GM04504 (cell line): ENCODE measurements at regions not wholly inside any gene's neighbourhood (a gene's known extent, or its start where the extent isn't known, plus 50 kb on each side); places are given as distances from the start of the nearest gene placed in this dataset.
"Not testable (repeated sequence)": the region's sequence is repeated elsewhere in the genome, so short reads cannot be mapped to it uniquely, and the experiment has no call there.

Experiments used
- DNase-seq: peaks from one replicate; pipeline ENCODE4 v3.0.0-alpha.2; 2012; ENCODE audit warnings: low read depth

DNA sequence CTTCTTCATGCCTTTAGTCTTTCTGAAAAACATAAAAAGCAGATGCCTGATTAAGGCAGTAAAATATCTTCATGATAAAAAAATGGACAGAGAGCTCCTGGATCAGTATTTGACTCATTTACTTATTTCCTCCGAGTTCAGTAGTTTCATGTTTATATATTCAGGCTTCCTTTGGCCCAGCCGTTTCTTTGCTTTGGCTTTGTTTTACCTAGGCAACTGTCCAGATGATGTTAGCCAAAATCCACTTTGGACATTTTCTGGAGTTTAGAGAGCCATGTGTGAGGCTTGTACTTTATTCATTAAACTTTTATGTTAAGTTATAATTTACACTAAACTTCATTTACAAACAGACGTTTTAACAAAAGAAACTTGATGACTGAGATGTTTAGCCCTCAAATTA is 307.1 kb upstream of the RSPO3 start:
- no peak for DNase-seq

DNA sequence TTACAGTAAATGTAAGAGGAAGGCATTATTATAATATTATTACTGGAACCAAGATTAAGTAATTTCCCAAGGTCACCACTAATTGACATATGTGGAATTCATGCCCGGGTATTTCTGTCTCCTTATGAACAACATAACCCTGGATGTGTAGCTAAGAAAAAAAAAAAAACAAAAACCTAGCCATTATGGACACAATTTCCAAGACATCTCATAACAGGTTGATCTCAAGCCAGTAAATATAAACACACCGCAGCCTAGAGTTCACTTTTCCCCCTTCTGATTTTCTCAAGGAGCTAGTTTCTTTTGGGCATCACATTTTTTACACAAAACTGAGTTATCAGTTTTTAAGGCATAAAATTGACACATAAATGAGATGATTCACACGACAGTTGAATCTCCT is 306.5 kb upstream of the RSPO3 start:
- no peak for DNase-seq

DNA sequence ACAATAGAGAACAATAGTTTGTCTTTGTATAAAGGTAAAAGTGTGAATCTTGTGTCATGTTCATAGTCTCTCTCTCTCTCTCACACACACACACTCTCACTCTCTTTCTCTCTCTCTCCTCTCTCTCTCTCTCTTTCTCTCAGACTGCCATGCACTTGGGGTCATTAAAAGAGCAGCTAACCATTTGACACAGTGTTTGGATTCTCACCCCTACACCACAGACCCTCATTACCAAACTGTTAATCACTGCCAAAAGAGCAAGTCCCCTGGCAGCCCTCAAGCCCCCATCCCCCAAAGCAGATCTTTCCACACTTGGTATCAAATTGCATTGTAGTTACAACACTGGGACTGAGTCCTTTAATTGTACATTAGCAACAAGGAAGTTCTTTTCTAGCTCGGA is 305.8 kb upstream of the RSPO3 start:
- DNase-seq, result no peak

DNA sequence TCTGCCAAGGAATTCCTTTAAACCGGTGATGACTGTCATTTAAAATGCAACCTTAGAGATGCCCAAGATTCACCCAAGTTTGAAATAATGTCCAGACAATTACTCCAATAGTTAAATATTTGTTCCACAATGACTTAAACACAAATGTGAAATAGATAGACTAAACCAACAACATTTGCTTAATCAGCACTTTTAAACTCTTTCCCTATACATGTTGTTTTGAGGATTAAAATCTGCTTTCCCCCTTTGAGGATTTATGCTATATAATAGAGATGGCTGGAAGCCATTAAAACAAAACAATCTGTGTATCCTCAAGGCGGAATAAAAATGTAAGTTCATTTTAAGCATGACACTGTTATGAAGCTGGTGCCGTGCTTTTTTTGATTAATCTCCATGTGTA is 297.8 kb upstream of the RSPO3 start:
- no peak for DNase-seq

DNA sequence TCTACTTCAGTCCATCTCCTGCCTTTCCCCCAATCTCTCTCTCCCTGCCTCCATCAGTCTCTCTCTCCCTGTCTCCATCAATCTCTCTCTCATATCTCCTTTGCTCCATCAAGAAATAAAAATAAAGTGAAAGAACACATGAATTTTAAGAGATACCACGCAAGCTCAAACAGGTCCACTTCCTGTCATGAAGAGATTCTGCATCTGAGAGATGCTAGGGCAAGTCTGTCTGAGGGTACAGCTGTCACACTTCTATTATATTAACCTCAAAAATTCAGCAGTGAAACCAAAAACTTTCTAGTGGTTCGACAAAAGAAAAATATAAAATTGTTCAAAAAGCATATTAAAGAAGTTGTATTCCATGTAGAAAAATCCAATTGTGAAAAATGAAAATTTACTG is 296.8 kb upstream of the RSPO3 start:
- DNase-seq, result no peak

DNA sequence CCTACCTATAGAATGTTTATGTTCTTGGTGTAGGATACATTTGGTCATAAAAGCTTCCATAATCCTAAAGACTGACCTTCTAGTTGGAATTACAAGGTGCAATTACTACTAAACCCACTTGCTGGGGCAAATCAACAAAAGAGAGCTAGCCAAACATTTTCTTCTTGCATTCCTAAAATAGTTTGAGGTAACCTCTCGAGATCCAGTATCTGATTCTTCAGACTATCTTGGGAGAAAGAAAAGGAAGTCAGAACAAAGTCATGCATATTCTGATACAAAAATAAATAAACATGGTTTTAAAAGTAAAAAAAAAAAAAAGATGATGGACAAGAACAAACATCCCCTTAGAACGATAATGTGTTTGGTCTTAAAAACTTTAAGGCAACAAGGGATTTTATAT is 294.2 kb upstream of the RSPO3 start:
- no peak for DNase-seq

DNA sequence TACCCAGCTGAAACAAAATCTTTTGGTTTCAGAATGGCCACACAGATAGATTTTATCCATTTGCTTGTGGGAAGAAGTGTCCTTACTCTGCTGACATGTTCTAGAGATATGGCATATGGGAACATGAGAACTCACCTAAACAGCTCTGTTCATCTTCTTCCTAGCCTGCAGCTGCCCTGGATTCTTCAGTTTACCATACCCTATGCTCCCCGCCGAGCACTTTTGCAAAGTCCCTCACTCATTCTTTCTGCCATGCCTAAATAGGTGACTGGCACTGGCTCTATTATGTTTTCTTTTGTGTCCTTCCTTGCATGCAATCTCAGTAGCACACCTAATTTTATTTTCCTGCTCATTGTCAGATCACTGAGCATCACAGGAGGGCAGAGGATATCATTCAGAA is 293.7 kb upstream of the RSPO3 start:
- no peak for DNase-seq

DNA sequence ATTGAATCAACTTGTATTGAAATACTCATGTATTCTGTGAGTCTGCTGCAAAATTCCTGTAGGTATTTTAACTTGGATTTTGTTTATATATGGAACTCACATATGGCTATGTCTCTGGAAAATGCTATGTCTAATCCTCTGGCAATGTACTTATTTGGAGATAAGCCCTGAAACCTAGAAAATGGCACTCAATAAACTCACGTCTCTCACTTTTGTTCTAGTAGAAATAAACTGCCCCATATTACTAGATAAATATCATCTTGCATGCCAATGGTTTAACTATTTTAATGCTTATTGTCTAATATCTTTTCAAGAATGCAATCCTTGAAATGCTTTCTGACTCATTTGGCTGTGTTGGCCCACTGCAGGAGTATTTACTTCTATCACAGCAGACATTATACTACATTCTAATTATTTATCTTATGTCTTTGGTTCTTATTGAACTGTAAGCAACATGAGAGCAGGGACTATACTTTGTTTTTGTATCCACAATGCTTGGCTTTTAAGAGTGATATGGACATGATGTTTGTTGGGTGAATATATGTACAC is 292.2 kb upstream of the RSPO3 start:
- DNase-seq, result no peak

DNA sequence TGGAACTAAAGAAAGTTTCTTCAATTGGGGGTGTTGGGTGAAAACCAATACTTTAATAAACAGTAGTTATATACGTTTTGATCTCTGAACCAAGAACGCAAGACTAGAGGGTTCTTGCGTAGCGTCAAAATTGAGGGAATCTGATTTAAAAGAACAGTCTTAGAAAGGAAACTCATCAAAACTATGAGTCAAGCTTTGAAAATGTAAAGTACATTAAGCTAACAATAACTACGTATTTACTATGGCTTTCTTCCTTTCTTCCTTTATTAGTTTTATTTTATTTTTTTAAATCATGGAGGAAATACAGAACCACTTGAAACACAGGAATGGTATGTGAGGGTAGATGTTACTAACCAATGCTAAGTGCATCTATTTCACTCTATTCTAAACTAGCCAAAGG is 287.0 kb upstream of the RSPO3 start:
- no peak for DNase-seq

DNA sequence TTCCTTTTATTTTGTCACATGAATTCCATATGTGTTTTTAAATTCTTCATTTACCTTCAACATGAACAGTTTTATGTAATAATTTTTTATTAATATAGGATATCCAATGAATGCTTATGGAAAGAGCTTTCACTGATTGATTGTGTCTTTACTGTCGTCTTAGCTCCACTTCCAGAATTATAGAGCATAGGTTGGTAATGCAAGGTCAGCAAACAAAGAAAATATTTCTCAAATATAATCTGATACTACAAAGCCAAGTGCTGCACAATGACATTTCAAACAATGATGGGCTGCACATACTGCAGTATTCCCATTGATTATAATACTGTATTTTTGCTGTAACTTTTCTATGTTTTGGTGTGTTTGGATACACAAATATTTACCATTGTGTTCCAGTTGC is 275.7 kb upstream of the RSPO3 start:
- DNase-seq, result no peak

DNA sequence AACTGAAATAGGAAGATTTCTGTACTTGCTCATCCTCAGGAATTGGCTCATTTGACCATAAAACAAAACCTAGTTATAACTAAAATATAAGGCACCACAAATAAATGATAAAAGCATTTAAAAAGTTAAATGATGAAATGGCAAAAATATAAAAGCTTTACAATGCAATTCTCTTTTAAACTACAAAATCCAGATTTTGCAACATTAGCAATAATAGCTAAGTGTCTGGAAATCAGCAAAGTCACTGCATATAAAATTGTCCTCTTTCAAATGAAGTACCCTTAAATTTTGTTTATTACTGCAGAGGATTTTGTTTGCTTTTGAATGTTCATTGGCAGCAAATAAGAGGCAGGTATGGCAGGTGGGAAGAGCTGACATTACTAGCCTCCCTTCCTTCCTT is 270.4 kb upstream of the RSPO3 start:
- no peak for DNase-seq

DNA sequence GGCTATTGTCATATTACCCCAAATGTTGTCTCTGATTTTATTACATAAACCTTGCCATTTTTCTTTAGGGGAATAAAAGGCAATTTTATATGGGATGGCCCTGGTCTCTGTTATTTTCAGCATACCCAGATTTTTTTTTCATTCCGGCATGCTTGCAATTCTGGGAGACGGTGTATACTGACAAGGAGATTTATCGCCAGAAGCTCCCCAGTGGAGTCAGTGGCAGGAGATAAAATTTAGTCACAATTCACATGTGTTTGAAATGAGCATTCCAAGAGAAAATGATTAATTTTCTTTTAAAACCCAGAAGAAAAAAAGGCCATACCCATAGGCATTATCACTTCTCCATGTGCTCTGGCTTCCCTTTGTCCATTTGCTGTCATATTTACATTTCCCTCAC is 250.8 kb upstream of the RSPO3 start:
- DNase-seq, result no peak

DNA sequence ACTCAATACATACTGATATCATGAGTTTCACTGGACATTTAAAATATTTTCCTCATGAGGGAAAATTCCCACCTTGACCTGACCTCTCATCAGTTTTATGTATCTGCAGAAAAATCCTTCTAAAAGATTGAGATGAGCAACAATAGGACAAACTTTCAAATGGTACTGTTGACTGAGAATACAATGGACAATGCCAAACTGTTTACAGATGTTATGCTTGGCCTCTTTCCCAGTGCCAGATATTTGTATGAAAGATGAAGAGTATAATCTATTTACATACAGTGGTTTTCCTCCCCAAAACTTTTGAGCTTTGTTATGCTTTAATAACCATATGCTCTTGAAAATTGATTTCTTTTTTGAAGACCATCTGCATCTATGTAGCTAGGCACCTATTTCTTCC is 245.1 kb upstream of the RSPO3 start:
- DNase-seq, result no peak

DNA sequence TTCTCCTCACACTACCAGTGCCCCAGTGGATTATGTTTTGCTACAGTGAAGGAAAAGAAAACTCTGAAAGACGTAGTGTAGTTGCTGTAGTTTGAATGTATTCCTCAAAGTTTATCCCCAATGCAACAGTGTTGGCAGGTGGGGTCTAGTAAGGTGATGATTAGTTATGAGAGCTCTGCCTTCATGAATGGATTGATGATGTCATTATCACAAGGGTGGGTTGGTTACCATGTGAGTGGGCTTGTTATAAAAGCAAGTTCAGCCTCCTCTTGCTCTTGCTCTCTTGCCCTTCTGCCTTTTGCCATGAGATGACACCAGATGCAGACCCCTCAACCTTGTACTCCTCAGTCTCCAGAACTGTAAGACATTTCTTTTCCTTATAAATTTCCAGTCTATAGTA is 244.7 kb upstream of the RSPO3 start:
- DNase-seq, result no peak

DNA sequence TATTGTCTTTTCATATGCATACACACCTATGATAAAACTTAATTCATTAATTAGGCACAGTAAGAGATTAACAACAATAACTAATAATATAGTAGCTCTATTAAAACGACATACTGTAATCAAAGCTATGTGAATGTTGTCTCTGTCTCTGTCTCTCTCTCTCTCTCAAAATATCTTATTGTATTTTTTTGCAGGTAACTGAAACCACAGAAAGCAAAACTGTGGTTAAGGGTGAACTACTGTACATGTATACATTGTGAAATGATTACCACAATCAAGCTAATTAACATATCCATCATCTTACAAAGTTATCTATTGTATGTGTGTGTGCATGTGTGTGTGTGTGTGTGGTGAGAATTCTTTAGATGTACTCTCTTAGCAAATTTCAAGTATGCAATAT is 242.0 kb upstream of the RSPO3 start:
- DNase-seq, result no peak

DNA sequence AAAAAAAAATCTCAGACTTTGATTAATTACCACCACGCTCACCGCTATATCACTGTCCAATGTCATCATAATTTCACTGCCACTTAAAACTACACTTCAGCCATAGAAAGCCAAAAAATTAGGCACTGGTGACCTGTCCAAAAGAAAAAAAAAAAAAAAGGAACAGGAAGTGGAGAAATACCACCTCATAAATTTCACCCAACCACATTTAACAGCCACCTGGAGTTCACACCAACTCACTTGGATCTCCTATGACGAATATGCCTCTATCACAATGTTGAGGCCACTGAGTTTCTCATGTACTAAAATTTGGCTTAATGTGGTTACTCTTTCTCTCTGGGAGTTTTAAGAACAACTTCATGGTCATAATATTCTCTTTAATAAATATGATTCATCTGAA is 237.5 kb upstream of the RSPO3 start:
- DNase-seq, result no peak

DNA sequence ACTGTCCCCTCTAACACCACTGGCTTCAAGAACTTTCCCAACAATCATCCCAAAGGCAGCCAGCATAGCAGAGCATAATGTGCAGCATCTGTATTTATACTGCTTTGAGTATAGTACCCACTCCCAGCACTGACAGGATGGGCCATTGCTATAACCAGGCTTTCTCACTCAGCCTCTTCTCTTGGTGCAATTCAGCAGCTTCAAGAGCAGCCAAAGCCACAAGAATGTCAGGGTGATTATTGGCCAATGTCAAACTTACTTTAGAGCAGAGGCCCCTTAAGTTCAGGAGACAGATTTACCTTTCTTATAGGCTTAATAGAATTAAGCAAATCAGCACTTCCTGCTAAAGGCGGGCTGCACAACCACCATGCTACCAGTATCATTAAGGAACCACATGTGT is 232.4 kb upstream of the RSPO3 start:
- DNase-seq, result no peak

DNA sequence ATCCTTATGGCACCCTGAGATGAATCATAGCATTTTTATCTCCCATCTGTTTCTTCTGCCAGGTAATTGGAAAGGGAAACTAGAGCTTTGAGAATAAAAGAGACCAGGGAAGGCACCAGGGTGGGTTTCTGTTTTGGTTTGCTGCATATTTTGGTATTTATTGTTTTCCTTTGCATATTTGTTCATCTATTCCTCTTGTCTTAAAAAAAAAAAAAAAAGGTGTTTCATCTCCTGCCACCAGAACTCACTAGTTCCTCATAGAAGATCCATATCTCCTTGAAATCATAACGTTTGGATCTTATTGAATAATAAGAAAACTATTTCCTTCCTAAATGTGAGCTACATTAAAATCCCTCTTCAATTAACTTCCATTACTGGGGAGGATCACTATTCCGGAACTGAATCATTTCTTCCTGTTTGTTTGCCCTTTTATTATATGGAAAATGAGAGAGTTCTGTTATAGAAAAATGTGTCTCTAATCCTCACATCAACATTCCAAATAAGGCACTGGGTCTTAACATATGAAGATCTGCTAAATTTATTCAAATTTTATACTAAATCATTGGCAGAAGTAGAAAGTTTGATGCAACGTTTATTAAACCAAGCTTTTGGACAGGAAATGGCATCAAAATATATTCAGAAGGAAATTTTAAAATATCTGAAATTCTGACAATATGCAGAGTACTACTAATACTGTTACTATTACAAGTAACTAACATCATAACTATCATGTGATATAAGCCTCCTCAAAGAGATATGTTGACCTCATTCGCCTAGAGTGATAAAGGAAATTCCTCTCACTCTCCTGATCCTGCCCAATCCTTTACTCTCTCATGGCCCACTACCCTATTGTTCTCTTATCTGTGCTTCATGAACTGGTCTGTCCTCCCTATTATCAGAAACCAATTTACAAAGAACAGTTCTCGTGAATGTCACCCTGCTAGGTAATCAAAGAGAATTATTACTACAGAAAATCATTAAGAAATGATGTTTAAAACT is 229.4 kb upstream of the RSPO3 start:
- DNase-seq, result no peak

DNA sequence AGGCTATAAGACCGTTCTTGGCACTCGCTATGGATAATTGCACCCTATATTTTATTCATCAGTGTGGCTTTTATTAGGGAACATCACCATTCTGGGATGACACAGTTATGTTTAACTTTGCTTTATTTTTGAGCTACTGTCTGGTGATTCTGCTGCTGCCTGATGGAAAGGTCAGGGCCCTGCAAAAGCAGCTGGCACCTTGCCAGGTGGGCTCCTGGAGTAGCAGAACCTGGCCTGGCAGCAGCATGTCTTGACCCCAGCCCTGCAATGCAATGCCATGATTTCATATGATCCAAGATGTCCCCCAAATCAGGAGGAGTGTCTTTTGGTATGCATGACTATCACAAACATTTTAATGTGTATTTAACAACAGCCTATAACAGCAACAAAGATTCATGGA is 228.4 kb upstream of the RSPO3 start:
- no peak for DNase-seq

DNA sequence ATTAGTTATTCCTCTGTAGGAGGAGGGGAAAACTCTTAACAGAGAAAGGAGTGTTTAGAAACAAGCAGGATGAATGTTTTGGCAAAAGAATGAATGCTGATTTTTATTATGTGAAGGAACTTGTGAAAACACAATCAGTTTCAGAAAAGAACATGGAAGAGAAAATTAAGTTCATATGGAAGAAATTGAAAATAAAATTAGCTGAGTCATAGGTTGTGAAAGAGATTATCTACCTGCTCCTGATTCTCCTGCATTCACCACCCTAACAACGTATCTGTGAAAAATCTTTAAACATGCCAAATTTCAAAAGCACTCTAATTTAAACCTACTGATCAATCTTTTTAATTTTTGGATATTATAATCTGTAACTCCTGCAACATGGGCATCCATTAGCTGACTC is 227.3 kb upstream of the RSPO3 start:
- DNase-seq, result no peak

DNA sequence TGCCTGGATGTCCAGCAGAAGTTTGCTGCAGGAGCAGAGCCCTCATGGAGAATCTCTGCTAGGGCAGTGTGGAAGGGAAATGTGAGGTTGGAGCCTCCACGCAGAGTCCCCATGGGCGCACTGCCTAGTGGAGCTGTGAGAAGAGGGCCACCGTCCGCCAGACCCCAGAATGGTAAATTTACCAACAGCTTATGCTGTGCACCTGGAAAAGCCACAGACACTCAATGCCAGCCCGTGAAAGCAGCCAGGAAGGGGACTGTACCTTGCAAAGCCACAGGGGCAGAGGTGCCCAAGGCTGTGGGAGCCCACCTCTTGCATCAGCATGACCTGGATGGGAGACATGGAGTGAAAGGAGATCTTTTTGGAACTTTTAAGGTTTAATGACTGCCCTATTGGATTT is 225.6 kb upstream of the RSPO3 start:
- DNase-seq, result not testable (repeated sequence)

DNA sequence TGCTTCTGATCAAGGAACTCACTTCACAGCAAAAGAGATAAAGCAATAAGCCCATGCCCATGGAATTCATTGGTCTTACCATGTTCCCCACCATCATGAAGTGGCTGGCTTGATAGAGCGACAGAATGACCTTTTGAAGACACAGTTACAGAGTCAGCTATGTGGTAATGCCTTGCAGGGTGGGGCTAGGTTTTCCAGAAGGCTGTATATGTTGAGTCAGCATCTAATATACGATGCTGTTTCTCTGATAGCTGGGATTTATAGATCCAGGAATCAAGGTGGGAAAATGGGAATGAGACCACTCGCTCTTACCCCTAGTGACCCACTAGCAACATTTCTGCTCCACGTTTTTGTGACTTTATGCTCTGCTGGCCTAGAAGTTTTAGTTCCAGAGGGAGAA is 220.7 kb upstream of the RSPO3 start:
- no peak for DNase-seq

DNA sequence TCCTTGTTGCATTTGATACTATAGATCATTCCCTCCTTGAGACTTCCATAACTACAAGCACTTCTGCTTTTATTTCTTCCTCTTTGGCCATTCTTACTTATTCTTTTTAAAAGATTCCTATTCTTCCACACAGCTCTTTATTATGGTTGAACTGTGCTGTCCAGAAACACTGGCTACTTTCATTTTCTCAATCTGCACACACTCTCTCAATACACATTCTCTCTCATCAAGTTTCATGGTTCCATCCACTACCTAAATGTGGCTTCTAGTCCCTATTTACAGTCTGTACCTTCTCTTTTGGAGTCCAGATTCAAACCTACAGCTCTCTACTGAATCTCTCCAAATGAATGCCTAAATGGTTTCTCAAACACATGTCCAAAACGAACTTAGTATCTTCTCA is 214.3 kb upstream of the RSPO3 start:
- no peak for DNase-seq

DNA sequence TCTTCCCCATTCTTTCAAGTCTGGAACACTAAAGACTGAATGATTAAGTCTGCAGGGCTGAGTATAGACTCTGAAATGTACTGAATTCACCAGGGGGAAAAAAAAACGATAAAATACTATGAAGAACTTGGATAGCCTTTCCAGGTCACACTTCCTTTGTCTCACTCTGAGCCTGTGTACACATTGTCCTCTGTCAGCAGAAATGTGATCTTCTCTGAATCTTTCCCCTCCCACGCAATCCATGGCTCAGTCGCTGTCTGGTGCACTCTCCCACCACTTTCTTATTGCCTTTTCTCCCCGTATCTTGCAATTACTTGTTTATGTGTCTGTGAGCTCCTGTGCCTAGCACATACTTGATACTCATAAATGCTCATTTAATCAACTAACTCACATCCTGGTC is 212.6 kb upstream of the RSPO3 start:
- DNase-seq, result no peak
